Urothelium cell line (cell line): ENCODE measurements at regions not wholly inside any gene's neighbourhood (a gene's known extent, or its start where the extent isn't known, plus 50 kb on each side); places are given as distances from the start of the nearest gene placed in this dataset.

ENCODE experiments used
- DNase-seq: peaks from one replicate; pipeline ENCODE4 v3.0.0; 2011; ENCODE audit warnings: low spot score, mixed read lengths
- FAIRE-seq: peaks from 2 replicates; lab custom pipeline; 2011; peaks lifted over from hg19 to GRCh38; lab: Jason Lieb, UNC

DNA sequence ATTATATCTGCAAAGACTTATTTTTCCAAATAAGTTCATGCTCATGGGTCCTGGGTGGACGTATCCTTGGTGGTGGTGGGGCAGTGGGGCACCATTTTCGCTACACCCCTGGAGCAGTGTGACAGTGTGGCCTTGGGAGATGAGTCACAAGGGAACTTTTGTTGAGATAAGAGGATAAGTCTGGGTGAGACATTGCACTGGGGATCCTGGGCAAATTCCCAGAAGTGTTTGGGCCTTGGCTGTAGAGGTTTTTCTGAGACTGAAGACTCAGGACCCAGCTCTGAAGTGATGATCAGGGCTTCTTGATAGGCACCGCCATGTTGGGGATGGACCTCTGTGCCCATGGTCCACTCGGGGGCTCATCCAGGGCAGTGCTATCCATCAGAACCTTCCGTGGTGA, 149.4 kb downstream of the MACROH2A1 start:
- DNase-seq (no peak), FAIRE-seq (no peak)

DNA sequence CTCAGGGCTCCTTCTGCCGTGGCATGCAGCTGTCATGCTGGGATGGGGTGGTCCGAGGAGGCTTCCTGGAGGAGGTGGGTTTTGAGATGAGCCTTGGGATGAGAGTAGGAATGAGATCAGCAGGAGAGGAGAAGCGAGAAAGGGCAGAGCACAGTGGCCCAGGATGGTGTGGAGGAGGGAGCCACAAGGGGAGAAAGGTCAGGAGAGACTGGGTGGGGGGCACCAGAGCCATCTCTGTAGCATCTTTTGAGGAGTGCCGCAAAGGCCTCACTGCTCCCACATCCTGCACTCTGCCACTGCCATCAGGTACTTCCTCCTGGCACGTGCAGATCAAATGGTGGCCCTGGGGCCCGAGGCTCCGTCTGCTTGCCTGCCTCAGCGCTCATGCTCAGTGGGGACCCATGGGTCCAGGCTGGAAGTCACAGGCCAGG, 150.2 kb downstream of the MACROH2A1 start:
- FAIRE-seq = no peak

DNA sequence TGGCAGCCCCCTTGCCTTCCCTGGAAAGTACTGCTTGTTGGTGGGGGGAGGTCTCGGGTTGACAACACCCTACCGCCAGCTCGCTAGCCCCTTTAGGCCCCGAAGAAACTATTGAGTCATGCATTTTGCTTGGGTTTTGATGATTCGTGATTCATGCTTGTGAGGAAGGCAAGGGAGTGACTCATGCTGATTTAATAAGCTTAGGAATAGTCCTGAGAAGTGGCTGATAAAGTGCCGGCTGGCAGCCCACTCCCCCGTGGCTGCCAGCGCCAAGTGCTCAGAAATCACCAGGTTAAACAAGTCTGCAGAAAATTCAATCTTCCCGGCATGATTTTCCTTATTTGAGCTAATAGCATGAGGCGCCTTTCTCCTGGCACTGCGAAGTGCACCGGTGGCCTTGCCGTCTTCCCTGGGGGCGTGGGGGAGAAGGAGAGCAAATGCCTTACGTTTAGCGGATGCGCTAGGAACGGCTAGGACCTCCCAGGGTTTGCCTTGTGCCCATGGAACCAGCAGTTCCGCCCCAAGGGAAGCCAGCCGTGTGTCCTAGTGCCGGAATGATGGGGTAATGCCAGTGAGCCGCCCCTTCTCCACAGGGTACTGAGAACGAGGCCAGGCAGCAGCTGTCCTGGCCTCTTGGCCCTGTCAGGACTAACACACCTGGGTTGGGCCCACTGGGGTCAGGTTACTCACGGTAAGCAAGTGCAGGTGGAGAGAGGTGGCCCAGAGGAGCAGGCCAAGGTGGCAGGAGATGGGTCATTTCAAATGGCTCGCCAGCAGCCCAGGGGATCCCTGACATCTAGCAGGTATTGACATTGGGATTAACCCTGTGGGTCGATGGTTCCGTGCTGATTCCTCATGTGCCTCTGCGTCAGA, 151.9 kb downstream of the MACROH2A1 start:
- DNase-seq = peak; percentile 73
- no peak for FAIRE-seq

More for the DNA sequence above, 150.2 kb downstream of the MACROH2A1 start:
- no peak for DNase-seq

DNA sequence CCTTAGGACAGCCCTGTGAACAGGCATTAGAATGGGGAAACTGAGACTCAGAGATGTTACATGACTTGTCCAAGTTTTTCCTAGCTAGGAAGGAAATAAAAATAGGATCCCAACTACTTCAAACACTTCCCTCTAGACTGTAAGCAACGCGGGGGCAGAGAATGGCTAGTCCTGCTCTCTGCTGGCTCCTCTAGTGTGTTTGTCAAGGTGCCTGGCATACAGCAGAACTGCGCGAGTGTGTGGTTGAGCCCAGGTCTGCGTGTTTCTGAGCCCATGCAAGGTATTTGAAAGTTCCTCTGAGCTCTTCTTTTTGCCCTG, 152.5 kb downstream of the MACROH2A1 start:
- FAIRE-seq (no peak), DNase-seq (no peak)

DNA sequence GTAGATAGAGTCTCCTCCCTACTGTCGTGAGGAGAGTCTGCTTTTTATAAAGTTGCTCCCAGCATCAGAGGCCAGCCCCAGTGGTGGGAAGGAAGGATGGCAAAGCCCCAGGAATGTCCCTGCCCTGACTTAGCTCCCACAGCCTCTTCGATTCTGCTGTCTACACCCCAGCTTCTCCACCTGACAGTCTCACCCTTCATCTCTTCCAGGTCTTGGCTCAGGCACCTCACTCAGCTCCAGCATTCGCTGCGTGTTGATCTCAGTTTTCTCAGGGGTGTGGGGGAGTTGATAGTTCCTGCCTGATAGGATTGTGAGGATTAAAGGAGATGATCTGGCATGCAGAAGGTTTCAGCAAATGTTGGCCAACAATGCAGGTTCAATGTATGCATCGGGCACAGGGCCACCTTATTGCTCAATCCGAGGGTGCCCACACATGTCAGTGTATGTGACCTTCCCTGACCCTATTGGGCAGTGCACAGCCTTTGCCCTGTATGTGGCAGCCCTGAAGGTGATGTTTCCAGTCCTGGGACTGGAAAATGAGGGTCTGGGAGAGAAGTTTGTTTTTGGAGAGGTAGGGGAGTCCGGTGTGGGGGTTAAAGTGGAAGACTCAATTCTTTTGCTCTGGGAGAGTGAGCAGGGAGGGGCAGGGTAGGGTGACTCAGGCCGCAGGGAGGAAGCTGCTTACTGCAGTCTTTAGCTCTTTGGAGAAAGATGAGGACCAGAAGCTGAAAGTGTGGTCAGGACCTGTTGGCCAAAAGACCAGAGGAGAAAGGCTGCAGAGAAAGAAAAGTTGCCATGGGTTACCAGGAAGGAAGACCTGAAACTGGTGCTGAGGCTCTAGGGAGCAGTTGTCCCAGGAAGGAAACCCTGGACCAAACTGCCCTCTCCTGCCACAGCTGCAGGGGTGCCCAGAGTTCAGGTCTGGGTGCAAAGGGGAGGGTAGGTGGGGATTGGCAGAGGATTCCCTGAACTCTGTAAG, 153.2 kb downstream of the MACROH2A1 start:
- FAIRE-seq = no peak

DNA sequence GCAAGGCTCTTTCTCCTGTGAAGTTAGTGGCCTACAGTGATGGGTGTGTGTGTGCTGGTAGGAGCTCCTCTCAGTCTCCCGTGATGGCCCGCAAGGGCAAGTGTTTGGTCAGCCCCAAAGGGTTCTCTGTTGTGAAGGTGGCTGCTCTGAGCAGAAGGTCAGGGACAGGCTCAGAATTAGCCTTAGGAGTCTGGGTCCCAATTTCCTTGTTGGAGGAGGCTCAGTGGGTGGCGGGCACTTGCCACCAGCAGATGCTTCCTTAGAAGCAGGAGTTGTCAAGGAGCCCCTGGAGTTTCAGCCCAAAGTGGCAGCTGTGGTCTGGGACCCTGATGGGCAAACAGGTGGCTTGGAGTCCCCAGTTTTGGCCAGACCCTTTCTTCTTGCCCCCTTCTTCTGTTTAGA, 154.4 kb downstream of the MACROH2A1 start:
- DNase-seq = no peak
- no peak for FAIRE-seq

More for the DNA sequence above, 153.2 kb downstream of the MACROH2A1 start:
- DNase-seq = peak; percentile 50

DNA sequence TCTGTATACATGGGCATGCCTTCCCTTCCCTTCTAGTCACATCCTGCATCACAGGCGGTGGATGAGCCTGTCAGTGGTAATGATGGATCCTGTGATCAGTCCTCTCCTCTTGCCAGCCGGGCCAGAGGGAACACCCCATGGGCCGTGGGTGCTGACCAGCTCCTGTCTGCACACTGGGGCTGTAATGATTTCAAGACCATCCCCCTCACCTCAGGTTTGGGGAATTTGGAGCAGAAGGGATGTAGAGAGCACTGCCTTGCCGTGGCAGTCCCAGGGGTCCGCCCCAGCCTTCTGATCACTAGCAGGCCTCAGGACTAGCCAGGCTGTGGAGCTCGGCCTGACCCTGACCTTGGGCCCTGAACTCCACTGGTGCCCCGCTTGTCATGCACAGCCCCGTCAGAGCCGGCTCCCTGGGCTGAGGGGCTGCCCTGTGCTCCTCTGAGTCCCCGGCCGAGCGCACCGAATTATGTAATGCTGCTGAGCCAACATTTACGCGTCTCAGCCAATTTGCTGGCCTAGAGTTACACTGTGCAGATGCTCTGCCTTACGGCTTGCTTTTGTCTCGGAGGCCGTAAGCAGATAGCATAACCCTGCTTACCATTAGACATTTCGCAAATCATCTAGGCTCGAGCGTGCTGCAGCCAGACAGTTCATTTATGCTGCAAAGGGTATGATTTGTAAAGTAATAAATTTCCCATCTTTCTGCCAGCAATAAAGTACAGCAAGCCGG, 155.3 kb downstream of the MACROH2A1 start:
- DNase-seq = no peak
- FAIRE-seq = no peak

DNA sequence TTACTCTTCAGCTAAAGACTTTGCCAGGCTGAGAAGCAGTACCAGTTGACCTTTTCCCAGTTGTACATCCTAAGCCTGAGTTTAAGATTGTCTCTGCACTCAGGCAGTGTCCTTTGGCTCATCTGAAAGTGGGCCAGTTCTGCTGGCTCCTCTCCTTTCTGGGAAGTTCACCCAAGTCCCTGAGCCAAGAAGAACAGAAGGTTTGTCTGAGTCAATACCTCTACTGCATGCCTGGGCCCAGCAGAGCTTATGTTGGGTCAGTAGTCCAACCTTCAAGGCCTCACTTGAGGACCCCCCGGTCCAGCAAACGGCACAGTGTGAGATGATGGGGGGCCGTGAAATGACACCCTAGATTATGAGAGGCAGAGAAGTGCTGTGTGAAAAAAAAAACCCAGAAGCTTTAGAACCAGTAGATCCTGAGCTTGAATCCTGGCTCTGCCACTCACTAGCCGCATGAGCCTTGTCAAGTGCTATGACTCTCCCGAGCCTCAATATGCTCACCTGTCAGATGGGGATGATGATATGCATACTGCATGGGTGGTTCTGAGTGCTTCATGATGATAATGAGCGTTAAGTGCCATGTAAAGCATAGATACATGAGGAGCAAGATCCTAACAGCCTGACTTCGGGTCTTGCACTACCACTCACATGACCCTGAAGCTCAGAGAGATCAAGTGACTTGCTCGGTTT, 156.0 kb downstream of the MACROH2A1 start:
- DNase-seq (no peak), FAIRE-seq (no peak)

DNA sequence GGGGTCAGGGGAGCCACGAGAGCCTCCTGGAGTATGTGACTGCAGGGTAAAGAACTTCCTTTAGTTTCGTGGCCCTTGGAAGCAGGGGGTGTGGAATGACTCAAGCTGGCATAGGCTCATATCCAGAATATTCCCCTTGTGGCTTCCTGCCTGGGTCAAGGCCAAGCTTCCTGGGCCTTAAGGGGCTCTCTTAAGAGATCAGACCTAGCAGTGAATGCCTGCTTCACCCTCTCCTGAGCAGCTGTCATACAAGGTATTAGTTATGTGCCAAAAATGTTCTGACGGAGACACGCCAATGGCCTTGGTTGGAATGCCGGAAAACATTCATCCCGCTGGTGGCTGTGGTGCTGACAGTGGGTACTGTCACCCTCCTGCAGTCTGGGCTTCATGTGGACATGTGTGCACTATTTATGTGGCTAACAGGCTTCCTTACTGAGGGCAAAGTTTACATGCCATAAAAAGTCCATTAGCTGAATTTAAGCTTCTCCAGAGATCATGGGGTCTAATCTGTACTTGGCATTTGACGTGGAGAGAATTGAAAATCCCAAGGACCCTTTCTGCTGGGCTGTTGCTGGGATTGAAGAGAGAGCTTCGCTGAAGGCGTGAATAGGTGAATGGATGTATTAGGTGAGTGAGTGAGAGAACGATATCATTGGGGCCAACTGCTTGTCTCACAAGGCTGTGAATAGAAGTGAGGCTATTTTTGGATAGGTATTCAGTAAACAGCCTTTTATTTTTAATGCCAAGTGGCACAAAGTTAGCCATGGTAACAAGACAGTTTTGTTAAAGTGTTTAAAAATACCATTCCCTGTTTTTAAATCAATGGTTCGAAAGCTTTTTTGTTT, 156.8 kb downstream of the MACROH2A1 start:
- FAIRE-seq (no peak), DNase-seq (peak; percentile 70)

DNA sequence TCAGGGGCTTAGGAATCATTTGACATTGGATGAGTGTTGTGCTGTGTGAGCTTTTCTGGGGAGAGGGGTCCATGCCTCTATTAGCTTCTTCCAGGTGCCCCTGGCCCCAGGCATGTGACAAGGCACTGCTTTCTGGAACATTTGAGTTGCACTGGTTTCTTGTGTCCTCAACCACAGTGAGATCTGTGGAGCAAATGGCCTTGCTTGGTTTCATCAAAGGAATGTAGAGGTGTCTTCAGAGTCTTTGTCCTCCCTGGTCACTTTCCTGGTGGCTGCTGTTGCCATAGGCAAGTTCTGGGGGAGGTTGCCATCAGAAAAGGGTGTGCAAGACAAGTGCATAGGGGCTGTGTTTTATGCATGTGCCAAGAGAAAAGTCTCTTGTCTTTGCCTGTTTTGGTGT, 157.5 kb downstream of the MACROH2A1 start:
- no peak for FAIRE-seq
- no peak for DNase-seq

DNA sequence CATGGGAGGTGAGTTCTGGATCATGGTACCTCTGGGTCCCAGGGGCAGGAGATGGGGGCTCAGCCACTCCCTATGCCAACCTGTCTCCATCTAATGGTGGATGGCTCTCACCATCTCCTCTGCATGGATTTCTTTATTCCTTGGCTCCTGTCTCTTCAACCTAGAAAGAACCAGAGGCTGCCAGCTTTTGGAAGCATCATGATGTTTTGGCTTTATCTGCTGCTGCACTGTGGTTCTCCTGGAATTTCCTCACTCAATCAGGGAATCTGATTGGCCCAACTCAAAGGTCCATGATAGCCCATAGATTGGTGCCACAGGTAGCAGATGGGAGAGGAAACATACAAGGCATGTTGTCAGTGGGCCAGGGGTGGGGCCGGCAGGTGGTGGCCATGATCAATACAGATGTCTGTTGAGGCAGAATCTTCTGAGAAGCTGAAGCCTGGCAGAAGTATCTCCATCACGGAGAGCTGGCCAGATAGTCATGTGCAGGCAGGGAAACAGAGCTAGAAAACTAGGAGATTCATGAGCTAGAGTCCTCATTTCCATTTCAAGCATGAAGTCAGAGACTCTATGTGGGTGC, 158.2 kb downstream of the MACROH2A1 start:
- DNase-seq = no peak
- FAIRE-seq = no peak

DNA sequence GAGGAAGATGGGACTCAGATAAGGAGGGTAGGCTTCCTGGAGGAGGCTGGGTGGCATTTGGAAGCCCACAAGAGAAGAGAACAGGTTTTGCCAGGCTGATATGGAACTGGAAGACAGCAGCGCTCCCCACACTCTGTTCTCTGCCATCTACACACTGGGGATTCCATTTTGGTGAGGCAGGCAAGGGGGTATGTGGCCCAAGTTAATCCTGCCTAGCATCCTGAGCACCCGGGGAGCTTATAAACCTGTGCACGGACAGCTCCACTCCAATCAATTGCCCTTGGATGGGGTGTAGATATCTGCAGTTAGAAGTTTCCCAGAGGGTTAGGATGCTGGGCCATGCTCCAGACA, 158.8 kb downstream of the MACROH2A1 start:
- FAIRE-seq = no peak
- DNase-seq = no peak

DNA sequence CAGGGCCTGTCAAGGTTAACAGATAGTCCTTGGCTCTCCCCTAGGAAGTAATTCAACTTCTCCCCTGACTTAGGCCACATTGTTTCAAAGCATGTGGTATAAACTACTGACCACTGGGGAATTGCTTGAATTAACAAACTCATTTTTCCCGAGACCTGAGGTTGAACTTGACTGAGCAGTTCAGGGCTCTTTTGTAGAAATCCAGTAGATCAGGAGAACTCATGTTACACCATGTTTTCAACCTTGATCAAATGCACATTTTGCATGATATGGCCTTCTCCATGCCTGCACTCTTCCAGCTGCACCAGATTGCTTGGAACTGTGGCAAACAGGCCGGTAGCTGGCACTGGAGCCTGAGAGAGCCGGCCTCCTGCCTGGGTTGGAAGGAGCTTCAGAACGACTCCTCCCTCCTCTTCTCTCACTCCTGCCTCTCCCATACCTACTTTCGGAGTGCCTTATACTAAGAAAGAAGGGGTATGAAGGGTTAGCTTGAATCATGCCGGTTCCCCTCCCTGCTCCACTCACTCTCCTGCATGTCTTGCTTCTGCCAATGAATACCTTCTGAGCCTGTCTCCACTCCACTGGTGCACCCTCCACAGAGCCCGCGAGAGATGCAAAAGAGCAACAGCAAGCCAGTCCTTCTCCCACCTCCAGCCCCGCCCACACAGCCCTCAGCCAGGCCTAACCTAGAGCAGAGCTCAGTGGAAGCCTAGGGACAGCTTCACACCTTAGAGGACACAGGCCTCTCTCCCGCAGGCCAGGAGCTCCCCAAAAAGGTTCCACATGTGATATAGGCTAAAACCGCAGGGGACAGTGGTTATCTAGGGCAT, 159.4 kb downstream of the MACROH2A1 start:
- DNase-seq (no peak), FAIRE-seq (no peak)

DNA sequence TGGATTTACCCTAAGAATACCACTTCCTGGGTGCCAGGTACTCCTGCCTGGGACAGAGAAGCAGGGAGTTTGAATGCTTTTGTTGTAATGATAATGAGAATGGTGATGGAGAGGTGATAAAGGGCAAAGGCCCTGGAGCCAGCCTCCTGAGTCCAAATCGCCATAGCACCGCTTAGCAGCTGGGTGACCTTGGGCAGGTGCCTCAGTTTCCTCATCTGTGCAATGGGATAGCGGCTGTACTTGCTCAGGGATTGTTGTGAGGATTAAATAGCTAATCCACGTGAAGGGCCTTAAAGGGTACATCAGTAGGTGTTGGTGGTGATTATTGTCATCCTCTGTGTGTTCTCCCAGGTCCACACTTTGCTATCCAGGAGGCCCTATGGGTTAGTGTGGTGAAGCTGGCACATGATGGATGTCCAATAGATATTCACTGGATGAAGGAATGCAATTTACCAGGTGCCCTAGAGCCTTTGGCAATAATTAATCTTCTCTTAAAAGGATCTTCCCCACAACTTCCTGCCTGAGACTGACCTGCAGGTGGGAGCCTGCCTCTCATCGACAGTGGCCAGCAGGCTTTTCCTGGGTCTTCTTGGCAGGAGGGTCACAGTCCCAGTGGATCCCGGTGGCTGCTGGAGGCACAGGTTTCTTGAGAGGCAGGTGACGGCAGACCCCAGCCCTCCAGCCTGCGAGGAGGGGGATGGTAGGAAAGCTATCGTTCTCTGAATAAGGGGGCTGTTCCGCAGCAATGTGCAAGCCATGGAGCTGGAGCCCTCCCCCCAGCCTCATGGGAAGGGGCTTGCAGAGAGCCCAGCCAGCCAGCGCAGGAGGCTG, 160.2 kb downstream of the MACROH2A1 start:
- DNase-seq (no peak), FAIRE-seq (no peak)

DNA sequence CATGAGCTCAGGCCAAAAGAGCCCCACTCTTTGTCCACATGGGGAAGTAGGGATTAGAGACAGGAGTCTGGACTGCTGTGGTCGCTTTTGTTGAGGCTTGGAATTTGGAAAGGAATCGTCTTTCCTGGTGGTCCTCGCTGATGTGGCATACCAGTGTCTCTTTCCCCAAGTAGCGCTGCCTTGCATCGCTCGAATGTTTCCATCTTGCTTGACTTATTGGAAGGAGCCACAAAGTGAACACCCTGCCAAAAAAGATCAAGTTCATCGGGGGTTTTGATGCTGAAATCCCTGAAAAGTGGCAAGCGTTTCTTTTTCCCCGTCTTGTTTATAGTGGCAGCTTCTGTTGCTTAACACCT, 161.3 kb downstream of the MACROH2A1 start:
- FAIRE-seq (no peak), DNase-seq (no peak)

DNA sequence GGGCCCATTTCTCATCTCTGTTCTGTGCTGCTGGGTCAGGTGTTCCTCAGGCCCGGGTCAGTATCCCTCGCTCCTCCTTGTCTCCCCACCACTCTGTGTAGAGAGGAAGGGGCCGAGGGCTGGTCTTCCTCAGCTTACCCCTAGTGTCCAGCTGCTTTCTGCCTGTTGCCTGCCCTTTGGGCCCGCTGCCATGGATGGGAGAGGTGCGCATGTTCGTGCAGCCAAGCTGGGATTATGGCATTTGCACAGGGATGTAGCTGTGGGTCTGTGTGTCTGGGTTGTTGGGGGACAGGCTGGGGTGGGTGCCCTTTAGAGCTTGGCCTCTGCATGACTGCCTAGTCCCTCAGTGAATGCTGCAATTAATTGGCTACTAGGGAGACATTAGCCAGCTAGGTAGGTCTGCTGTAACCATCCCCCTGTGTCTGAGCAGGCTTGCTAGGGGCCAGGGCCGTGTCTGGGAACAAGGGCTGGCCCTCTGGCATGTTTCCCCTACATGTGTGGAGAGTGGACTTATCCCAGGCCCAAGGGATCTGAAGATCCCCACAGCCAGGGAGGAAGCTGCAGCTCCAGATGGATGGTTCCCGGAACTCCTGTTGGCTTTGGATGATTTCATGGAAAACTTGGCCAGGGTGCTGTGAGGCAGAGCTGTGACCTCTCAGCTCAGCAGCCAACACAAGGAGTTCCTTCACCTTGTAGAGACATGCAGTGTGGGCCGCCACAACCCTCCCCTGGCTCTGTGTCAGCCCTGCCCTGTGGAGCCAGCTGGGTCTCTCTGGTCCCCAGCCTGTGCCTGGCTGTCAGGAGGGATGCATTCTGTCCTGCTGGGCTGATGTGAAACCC, 161.9 kb downstream of the MACROH2A1 start:
- no peak for DNase-seq
- FAIRE-seq = no peak
